GM21723 (cell line): ENCODE measurements at regions not wholly inside any gene's neighbourhood (a gene's known extent, or its start where the extent isn't known, plus 50 kb on each side); places are given as distances from the start of the nearest gene placed in this dataset.

Source experiments
- ATAC-seq: cut with Tn5 transposase; IDR thresholded peaks from one replicate; pipeline ENCODE4 v1.9.1; 2021; ENCODE audit warnings: mild to moderate bottlenecking, moderate library complexity; ENCODE audit not compliant: unreplicated experiment

- ATAC-seq: no peak
Measured at GRCh38 chr7:88358881-88359280, 52.2 kb upstream of the STEAP4 start.

GRCh38 chr7:88358526-88358838 lies 51.8 kb upstream of the STEAP4 start:
- no peak for ATAC-seq

GRCh38 chr7:88357781-88358525 lies 51.3 kb upstream of the STEAP4 start:
- peak; percentile 80 for ATAC-seq

- ATAC-seq: no peak
Measured at GRCh38 chr7:88357294-88357693, 50.6 kb upstream of the STEAP4 start.
